Retina (tissue), 1 donor: ENCODE measurements at regions not wholly inside any gene's neighbourhood (a gene's known extent, or its start where the extent isn't known, plus 50 kb on each side); places are given as distances from the start of the nearest gene placed in this dataset.

Experiments used
- DNase-seq: peaks from one replicate; pipeline ENCODE4 v3.0.0-alpha.2; 2016

GRCh38 chr6:4010048-4010447, 68.9 kb downstream of the FAM217A start:
- no peak for DNase-seq

- no peak for DNase-seq
Observed at GRCh38 chr6:4010689-4011090, 68.2 kb downstream of the FAM217A start.

- DNase-seq: no peak
Observed at GRCh38 chr6:4012826-4013225, 66.1 kb downstream of the FAM217A start.

- no peak for DNase-seq
Observed at GRCh38 chr6:4017058-4017739, 61.7 kb downstream of the FAM217A start.

GRCh38 chr6:4017834-4018170, 61.1 kb downstream of the FAM217A start:
- no peak for DNase-seq

GRCh38 chr6:4018171-4018923, 60.6 kb downstream of the FAM217A start:
- DNase-seq: peak; percentile 98
